Adrenal gland (tissue), 9 donors: ENCODE measurements at regions not wholly inside any gene's neighbourhood (a gene's known extent, or its start where the extent isn't known, plus 50 kb on each side); places are given as distances from the start of the nearest gene placed in this dataset.

ENCODE experiments used
- DNase-seq, 7 donors: peaks; one replicate each; pipeline ENCODE4 v3.0.0-alpha.2; 2019 to 2020
- H3K27ac ChIP-seq, 5 donors: fragments of 200-600 bp; sonication (generic) in 4 of 5; 1 replicate in 3 of 5; 2 replicates in 2 of 5; pipeline versions ENCODE4 v1.5.1 to v1.8.0; 2016 to 2020; ENCODE audit warnings: mild to moderate bottlenecking in 1 of 5
- H3K27me3 ChIP-seq: fragments of 200-600 bp; 2 replicates; pipeline ENCODE4 v1.8.0; 2021
- H3K36me3 ChIP-seq, 2 donors: fragments of 200-600 bp; replicated peaks in 1 of 2; 1 replicate in 1 of 2; 2 replicates in 1 of 2; pipeline versions ENCODE4 v1.5.1 to v1.8.0; 2018 to 2022
- H3K4me1 ChIP-seq, 2 donors: fragments of 200-600 bp; replicated peaks in 1 of 2; 1 replicate in 1 of 2; 2 replicates in 1 of 2; pipeline versions ENCODE4 v1.5.1 to v1.8.0; 2018 to 2021
- H3K4me3 ChIP-seq, 4 donors: fragments of 200-600 bp; sonication (generic) in 3 of 4; one replicate each; pipeline ENCODE4 v1.5.1; 2016 to 2018
- H3K9me3 ChIP-seq, 3 donors: fragments of 200-600 bp; sonication (generic) in 1 of 3; replicated peaks in 1 of 3; 1 replicate in 2 of 3; 2 replicates in 1 of 3; pipeline versions ENCODE4 v1.5.1 to v1.8.0; 2016 to 2021
- CTCF ChIP-seq, 6 experiments: fragments of 450-650 bp in 4 of 6; fragments of 200-600 bp in 2 of 6; sonication (generic) in 1 of 6; IDR thresholded peaks; 1 replicate in 5 of 6; 2 replicates in 1 of 6; pipeline versions ENCODE4 v1.5.1 to v1.8.0; 2016 to 2021; ENCODE audit warnings: antibody characterized with exemption in 6 of 6, mild to moderate bottlenecking in 2 of 6, moderate library complexity in 1 of 6
- POLR2A ChIP-seq, 2 donors: fragments of 450-650 bp; IDR thresholded peaks; one replicate each; pipeline ENCODE4 v1.6.1; 2017; ENCODE audit warnings: antibody characterized with exemption in 2 of 2, mild to moderate bottlenecking in 2 of 2, moderate library complexity in 1 of 2
- WGBS, 4 donors: extraction: QIAGEN DNeasy Blood & Tissue Kit in 2 of 4; methylation state at CpG; one replicate each; pipeline versions ENCODE4 v1.1.5 to v1.1.7; 2013 to 2017; 5-methylcytosine and 5-hydroxymethylcytosine counted together
- intact Hi-C, 2 donors: fragments of 100-400 bp; cut with DNase I; formaldehyde crosslinking; loops; one replicate each; pipeline versions ENCODE4 v1.14.1 to v1.15.0; 2022 to 2023
- donor health status: healthy with polysubstance abuse.
- donor health status: Bipolar disorder and iron deficiency.
- donor health status: DM: yes; HTN: yes; CAD: no.
- donor health status: DM: no; HTN: no; CAD: no.
- donor health status: DM: no; HTN: no; CAD: no.

GRCh38 chr6:112557435-112557834 is 210.3 kb downstream of the RFPL4B start:
- H3K4me1 ChIP-seq: no peaks in the 10 kb centered on the region
- intact Hi-C loops: no loop called here
- DNase-seq: no peak
- no peaks in the 10 kb centered on the region for H3K9me3 ChIP-seq
- no peak overlapping the region for H3K27ac ChIP-seq
- H3K27me3 ChIP-seq: no peaks in the 10 kb centered on the region
- no peak overlapping the region for H3K4me3 ChIP-seq
- no peak for TF ChIP-seq CTCF (IDR thresholded peaks at IDR 0.05)
- no peak for TF ChIP-seq POLR2A (IDR thresholded peaks at IDR 0.05)
- no peaks in the 10 kb centered on the region for H3K36me3 ChIP-seq

- no peaks in the 10 kb centered on the region for H3K9me3 ChIP-seq
- no peak for DNase-seq
- no peaks in the 10 kb centered on the region for H3K27me3 ChIP-seq
- H3K4me3 ChIP-seq: no peak overlapping the region
- TF ChIP-seq CTCF (IDR thresholded peaks at IDR 0.05): no peak
- no peak for TF ChIP-seq POLR2A (IDR thresholded peaks at IDR 0.05)
- H3K27ac ChIP-seq: no peak overlapping the region
- intact Hi-C loops: no loop called here
- no peaks in the 10 kb centered on the region for H3K36me3 ChIP-seq
- H3K4me1 ChIP-seq: no peaks in the 10 kb centered on the region
Observed at GRCh38 chr6:112557961-112558360, 210.8 kb downstream of the RFPL4B start.

- no peak for DNase-seq
- TF ChIP-seq CTCF (IDR thresholded peaks at IDR 0.05) (no peak), POLR2A (IDR thresholded peaks at IDR 0.05) (no peak)
- Histone ChIP-seq H3K27ac (no peak overlapping the region), H3K4me3 (no peak overlapping the region), H3K27me3 (no peaks in the 10 kb centered on the region), H3K4me1 (no peaks in the 10 kb centered on the region), H3K36me3 (no peaks in the 10 kb centered on the region), H3K9me3 (no peaks in the 10 kb centered on the region)
- 74 to 80% (median 78%) methylated on average over 2 of the region's 2 CpGs for whole genome bisulfite sequencing, 4 donors
- intact Hi-C loops: no loop called here
Observed at GRCh38 chr6:112560651-112561050, 213.5 kb downstream of the RFPL4B start.

GRCh38 chr6:112562301-112563231 is 215.4 kb downstream of the RFPL4B start:
- H3K27ac ChIP-seq: no peak overlapping the region
- H3K9me3 ChIP-seq: no peaks in the 10 kb centered on the region
- H3K4me3 ChIP-seq: no peak overlapping the region
- H3K36me3 ChIP-seq: no peaks in the 10 kb centered on the region
- 27 to 42% (median 36%) methylated on average over 7 of the region's 7 CpGs for WGBS, 4 donors
- H3K4me1 ChIP-seq: no peaks in the 10 kb centered on the region
- TF ChIP-seq POLR2A (IDR thresholded peaks at IDR 0.05) (no peak), CTCF (IDR thresholded peaks at IDR 0.05) (no peak)
- intact Hi-C loops: no loop called here
- H3K27me3 ChIP-seq: no peaks in the 10 kb centered on the region
- DNase-seq: no peak
